Right lobe of liver (tissue), 4 donors: ENCODE measurements at regions not wholly inside any gene's neighbourhood (a gene's known extent, or its start where the extent isn't known, plus 50 kb on each side); places are given as distances from the start of the nearest gene placed in this dataset.

Experiments
- CTCF ChIP-seq, 4 donors: fragments of 200-600 bp in 3 of 4; fragments of 450-650 bp in 1 of 4; IDR thresholded peaks; one replicate each; pipeline versions ENCODE4 v1.5.1 to v1.8.0; 2016 to 2022; ENCODE audit warnings: antibody characterized with exemption in 4 of 4, mild to moderate bottlenecking in 2 of 4
- POLR2A ChIP-seq: fragments of 450-650 bp; IDR thresholded peaks from one replicate; pipeline ENCODE4 v1.6.1; 2017; ENCODE audit warnings: antibody characterized with exemption, mild to moderate bottlenecking
- donor health status: DM: no; HTN: no; CAD: no.
- donor health status: DM: no; HTN: no; CAD: no.
- donor health status: DM: no; HTN: yes; CAD: no.

GRCh38 chr2:184268900-184269477, 329.3 kb upstream of the ZNF804A start:
- TF ChIP-seq CTCF (IDR thresholded peaks at IDR 0.05) (no peak), POLR2A (no peak)
